GM18873 (cell line): ENCODE measurements at regions not wholly inside any gene's neighbourhood (a gene's known extent, or its start where the extent isn't known, plus 50 kb on each side); places are given as distances from the start of the nearest gene placed in this dataset.
"Not testable (repeated sequence)": the region's sequence is repeated elsewhere in the genome, so short reads cannot be mapped to it uniquely, and the experiment has no call there.

Experiments
- ATAC-seq: cut with Tn5 transposase; IDR thresholded peaks from one replicate; pipeline ENCODE4 v1.9.1; 2021; ENCODE audit warnings: mild to moderate bottlenecking, moderate library complexity, moderate number of reproducible peaks; ENCODE audit not compliant: unreplicated experiment, low FRiP score

DNA sequence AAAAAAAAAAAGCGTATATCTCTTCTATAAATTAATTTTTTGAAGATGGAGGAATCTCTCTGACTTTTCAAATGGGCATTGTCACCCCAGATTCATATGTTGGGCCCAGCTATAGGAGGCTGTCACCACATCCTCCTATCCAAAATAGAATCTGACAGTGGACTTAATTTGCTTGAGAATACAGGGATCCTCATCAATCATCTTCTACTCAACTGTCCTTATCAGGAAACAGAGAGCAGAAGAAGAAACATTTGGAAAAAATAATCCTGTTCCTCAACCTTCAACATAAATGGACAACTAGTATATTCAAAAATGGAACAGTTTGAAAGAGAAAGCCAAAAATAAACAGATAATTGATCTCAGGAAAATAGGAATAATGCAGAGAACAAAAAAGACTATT is 725.4 kb upstream of the INTU start:
- ATAC-seq = no peak

- no peak for ATAC-seq
These were observed 716.6 kb upstream of the INTU start for GRCh38 chr4:126916049-126916625.

GRCh38 chr4:126916626-126917140 is 716.1 kb upstream of the INTU start:
- no peak for ATAC-seq

- ATAC-seq = not testable (repeated sequence)
These were observed 710.3 kb upstream of the INTU start for GRCh38 chr4:126922328-126922938.

GRCh38 chr4:126924237-126924636 is 708.5 kb upstream of the INTU start:
- ATAC-seq = no peak

- not testable (repeated sequence) for ATAC-seq
These were observed 702.7 kb upstream of the INTU start for GRCh38 chr4:126930059-126930458.

DNA sequence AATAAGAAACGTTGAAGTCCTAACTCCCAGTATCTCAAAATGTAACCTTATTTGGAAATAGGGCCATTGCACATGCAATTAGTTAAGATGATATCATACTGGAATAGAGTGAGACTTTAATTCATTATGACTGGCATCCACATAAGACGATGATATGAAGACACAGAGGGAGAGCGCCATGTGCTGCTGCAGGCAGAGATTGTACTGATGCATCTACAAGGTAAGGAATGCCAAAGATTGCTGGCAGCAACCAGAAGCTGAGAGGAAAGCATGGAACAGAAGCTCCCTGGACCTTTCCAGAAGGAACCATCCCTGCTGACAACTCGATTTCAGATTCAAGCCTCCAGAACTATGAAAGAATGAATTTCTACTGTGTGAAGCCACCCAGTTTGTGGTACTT is 697.0 kb upstream of the INTU start:
- ATAC-seq = no peak

GRCh38 chr4:126937342-126937741 is 695.4 kb upstream of the INTU start:
- ATAC-seq = no peak

GRCh38 chr4:126937846-126938422 is 694.8 kb upstream of the INTU start:
- no peak for ATAC-seq

DNA sequence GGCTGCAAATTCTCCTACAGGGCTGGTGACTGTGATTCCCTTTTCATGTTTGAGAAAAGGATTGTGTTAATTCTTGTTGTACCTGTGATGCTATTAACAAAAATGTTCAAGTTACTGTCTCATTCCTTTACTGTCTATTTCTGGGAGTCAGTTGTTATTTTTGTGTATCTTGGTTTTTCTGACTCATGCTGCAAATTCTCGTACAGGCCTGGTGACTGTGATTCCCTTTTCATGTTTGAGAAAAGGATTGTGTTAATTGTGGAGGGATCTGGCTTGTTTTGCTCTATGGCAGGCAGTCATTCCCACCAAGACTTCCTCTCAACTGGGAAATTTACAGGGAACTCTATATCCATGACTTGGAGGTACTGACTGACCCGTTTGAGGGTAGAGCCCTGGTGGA is 693.4 kb upstream of the INTU start:
- ATAC-seq = no peak

GRCh38 chr4:126947536-126947935 is 685.2 kb upstream of the INTU start:
- ATAC-seq = no peak

DNA sequence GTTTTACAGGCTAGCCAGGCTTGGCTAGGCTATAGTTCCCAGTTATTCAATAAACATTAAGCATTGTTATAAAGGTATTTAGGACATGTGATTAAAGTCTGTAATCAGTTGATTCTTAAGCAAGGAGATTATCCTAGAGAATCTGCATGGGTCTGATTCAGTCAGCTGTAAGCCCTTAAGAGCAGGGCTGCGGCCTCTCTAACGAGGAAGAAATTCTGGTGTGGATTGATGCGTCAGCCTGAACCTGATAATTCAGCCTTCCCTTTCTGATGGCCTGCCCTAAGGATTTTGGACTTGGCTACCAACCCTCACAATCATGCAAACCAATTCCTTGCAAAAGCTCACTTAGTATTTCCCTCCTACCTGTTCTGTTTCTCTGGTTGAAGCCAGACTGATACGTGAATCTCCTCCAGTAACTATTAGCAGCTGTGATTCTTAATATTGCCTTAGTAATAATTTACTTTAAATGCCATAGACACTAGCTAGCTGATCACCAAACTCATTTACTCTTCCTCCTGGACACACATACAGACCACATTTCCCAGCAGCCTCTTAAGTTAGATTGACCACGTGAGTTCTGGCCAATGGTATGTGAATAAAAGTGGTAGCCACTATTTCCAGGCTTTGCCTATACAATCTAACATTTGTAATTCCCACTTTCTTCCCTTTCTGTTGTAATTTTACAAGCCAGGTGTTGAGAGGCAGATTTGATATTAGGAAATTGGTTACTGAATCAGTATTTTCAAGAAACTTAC is 678.0 kb upstream of the INTU start:
- no peak for ATAC-seq

GRCh38 chr4:126955292-126956183 is 677.2 kb upstream of the INTU start:
- ATAC-seq = no peak

DNA sequence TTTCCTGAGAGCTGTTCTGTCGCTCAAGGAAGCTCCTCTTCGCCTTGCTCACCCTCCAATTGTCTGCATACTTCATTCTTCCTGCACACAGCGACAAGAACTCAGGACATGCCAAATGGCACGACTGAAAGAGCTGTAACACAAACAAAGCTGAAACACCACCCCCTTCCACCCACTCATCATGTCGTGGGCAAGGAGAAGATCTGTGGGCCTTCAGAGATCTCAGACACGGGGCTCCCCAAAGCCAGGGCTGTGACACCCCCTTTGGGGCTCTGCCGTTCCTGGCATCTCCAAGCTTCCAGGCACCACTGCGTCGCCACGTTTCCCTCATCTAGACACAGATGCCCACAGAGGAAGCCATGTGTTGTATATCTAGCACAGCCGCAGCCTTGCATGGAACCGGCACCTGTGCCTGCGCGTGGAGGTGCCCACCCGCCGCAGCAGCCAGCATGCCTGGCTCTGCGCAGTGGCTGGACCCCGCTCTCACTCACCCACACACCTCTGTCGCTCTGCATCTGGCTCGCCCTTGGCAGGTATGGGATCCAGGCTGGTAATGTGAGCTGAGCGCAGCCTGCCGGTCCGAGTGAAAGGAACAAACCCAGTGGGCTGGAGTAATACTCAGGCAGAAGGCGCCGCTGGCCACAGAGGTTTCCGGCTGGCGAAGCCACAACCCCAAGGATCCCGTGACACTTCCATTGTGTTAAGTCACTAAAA is 676.4 kb upstream of the INTU start:
- no peak for ATAC-seq

DNA sequence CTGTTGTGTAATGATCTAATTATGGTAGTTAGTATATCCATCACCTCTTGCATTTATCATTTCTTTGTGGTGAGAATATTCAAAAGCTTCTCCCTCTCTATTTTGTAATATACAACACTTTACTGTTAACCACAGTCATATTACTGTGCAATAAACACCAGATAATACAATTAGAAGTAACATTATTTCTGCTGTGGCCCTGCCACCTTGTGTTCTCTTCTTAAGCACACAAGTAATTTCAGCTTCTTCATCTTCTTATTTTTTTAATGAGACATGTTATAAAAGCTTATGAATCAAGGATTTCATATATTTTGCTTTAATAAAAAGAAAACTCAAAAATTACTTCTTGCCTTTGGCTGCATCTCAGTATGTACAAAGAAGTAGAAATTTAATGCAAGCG is 675.2 kb upstream of the INTU start:
- ATAC-seq = no peak

DNA sequence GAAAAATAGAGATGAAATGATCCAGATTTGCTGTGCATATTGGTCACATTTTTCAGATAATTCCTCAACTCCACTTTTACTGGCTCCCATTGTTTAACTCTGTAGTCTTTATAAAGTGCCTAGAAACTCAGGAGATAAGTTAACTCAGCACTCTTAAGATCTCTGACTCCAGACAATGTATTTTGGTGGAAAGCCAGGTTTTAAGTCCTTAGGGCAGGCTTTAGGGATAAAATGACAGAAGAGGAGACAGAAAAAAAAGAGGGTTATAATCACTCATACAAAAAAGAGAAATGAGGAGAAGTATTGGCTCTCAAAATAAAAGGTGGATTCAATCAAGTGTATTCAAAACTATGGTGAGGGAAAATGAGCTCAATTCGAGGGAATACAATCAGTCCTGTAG is 674.8 kb upstream of the INTU start:
- no peak for ATAC-seq

DNA sequence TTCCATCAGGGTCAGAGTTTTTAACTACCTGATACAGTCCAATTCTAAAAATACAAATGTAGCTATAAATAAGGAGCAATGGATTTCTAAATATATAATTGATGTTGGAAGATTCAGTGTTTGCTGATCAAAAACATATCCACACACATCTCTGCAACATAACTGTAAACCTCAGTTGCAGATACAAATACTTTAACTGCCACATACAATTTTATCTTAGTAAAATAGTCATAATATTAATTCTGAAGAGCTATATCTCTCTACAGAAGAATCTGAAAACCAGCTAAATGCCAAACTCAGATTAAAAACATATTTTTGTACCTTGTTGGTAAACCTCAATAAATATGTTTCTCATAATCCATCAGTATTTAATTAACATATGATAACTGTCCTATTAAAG is 674.3 kb upstream of the INTU start:
- ATAC-seq = no peak

DNA sequence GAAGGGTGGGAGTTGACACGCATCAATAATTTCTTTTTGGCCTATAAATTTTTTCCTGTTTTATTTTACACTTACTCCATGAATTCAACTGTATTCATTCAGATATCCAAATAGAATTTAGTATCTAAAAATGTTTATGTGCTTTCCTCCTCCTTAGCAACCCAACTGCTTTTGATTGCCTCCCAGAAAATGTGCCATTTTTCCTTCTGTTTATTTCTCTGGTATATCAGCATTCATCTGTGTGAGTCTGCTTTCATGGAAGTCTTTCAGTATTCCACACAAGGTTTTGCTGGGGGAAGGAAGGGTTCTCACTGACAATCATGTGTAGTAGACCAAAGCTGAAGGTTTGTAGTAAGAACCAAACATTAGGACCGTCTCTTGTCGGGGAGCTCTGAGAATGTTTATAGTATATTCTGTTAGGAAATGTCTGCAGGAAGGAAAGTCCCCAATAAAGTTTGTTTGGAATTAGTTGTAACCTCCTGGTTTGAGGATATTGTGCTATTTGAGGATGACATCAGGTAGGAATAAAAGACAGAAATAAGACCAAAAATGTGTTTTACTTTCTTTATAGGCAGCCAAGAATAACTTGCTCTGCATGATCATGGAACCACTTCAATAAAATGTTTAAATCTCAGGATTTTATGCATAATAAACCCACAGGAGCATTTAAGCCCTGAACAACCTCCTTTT is 673.6 kb upstream of the INTU start:
- no peak for ATAC-seq

- no peak for ATAC-seq
These were observed 672.0 kb upstream of the INTU start for GRCh38 chr4:126960760-126961159.
